KG1 (cell line): ENCODE measurements at regions not wholly inside any gene's neighbourhood (a gene's known extent, or its start where the extent isn't known, plus 50 kb on each side); places are given as distances from the start of the nearest gene placed in this dataset.
"Not testable (repeated sequence)": the region's sequence is repeated elsewhere in the genome, so short reads cannot be mapped to it uniquely, and the experiment has no call there.

Experiments used
- DNase-seq: peaks from one replicate; lab custom pipeline; 2025; lab: John Stamatoyannopoulos, UW

DNA sequence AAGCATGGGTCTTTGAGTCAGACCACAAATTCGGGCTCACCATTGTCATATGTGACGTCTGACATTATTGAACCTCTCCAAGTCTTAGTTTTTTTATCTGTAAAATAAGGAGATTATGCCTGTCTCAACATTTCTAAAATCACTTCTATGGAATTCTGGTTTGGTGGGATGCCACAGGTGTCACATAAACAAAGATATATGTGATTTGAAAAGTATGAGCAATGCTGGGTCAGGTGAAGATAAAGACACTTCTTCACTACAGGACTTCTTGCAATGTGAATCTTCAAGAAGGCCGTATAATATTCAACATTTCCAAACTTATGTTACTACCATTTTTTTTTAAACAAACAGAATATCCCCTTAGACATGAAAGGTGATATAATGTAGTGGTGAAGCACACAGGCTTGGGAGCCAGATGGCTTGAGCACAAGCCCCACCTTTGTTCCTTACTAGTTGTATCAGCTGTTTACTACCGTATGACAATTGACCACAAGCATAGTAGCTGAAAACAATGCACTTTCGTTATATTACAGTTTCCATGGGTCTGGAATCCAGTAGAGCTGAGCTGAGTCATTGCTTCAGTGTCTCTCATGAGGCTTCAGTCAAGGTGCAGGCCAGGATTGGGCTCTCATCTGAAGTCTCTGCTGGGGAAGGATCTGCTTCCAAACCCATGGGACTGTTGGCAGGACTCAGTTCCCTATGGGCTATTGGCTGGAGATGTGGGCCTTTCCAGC is 87.7 kb downstream of the UTP18 start:
- DNase-seq: no peak

GRCh38 chr17:51351080-51351479 is 90.7 kb downstream of the UTP18 start:
- DNase-seq: no peak

DNA sequence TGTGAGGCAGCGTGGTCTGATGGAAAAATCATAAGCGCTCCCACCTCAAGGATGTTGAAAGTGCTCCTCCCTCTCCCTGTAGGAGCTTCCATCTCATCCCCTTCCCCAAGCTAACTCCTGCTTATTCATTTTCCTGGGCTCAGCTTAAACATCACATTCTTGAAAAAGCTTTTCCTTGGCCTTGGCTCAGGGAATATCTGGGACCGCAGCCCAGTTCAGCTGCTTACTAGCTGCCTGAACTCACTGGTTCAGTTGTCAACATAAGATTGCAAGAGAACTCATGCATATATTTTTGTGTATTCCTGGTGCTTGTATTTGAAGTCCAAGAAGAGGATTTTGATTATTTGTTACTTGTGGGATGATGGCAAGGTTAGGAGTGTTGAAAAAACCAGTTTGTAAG is 91.5 kb downstream of the UTP18 start:
- no peak for DNase-seq

- no peak for DNase-seq
These were observed 92.5 kb downstream of the UTP18 start for GRCh38 chr17:51352798-51353197.

GRCh38 chr17:51353296-51353695 is 93.0 kb downstream of the UTP18 start:
- no peak for DNase-seq

- DNase-seq: no peak
These were observed 94.6 kb downstream of the UTP18 start for GRCh38 chr17:51354936-51355335.

GRCh38 chr17:51355441-51356410 is 95.4 kb downstream of the UTP18 start:
- no peak for DNase-seq

- no peak for DNase-seq
These were observed 98.7 kb downstream of the UTP18 start for GRCh38 chr17:51359055-51359454.

DNA sequence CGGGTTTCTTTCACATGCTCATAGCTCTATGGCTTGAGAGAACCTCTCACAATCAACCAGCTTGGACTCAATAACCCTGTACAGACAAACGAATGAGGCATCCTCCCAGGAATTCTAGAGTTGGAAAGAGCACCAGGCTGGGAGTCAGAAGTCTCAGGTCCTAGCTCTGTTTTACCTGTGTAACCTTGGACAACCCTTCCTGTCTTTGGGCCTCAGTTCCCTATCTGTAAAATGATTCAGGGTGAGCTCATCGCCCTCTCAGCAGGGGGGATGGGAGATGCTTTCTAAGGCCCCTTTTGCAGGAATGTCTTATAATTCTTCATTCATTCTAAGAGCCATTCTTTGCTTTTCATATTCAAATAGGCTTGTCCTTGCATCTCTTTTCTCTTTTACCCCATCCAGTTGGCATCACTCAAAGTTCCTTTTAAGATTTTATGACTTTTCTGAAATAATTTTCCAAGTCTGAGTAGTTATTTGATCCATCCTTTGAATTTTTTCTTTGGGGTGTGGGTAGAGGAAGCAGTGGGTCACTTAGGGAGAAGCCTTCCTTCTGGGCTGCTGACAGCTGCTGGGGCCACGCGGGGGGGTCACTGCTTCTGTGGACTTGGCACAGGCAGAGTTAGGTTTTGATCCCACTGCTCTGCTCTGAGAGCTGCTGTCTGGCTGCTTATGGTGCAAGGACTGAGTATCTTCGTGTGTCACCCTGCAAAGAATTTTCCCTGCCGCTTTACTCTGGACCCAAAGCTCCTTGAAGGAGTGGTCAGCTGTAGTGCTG is 102.7 kb downstream of the UTP18 start:
- no peak for DNase-seq

DNA sequence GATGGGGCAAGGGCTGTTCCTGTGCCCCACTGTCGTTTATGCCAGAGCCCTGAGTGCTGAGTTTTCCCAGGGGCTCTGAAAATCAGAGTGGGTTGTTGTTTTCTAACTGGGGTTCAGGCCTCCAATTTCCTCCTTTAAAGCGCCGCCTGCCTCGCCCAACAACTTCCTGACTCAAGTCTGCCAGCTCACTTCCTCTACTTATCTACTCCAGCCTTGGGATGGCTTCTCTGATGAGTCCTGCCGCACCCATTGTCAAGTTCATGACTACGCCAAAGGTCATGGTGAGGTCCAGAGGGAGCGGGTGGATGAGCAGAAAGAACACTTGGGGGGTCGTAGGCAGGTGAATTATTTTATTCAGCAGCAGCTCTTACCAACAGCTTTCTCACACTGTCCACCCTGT is 104.7 kb downstream of the UTP18 start:
- DNase-seq: no peak

DNA sequence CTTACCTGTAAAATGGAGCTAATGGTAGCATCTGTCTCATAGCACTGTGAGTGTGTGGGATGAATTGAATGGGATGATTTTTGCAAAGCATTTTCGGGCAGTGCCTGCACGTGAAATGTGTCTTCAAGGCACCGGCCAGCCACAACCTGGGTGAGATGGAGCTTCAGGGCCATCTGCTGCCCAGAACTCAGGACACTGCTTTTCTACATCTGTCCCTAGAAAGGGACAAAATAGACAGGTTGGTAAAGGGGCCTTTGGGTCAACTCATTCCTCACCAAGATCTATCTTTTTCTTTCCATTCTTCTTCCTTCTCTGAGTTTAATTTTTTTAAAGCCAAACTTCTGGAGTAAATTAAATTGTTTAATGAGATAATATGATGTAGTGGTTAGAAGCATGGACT is 106.5 kb downstream of the UTP18 start:
- DNase-seq: no peak

GRCh38 chr17:51367836-51368235 is 107.5 kb downstream of the UTP18 start:
- DNase-seq: not testable (repeated sequence)

- no peak for DNase-seq
These were observed 111.4 kb downstream of the UTP18 start for GRCh38 chr17:51371732-51372151.

- peak; percentile 55 for DNase-seq
These were observed 112.1 kb downstream of the UTP18 start for GRCh38 chr17:51372345-51373004.

DNA sequence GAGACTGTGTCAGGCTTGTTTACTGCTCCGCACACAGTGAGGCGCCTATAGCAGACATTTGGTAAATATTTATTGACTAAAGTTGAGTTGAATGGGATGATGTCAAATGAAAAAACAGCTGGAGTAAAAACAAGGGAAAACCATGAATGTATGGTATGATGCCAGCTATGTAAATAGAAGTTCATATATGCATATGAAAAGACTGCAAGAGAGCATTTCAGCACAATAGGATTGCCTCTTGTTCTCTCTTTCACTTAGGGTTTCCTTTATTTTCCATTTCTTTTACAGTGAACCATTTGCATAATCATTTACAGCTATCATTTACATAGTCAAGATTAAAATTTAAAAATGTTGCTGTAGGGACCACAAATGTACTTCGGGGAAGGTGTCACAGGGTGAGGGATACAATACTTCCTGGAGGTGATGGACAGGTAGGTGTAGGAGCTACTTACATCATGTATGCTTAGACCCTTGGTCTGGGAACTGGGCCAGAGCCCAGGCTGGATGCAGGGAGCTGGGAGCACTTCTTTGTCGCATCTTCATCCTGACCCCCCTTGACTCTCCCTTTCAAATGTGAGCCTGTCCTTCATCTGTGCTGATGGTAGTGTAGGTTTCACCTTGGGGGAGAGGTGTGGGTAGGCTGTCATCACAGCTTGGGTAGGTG is 113.3 kb downstream of the UTP18 start:
- DNase-seq: no peak

DNA sequence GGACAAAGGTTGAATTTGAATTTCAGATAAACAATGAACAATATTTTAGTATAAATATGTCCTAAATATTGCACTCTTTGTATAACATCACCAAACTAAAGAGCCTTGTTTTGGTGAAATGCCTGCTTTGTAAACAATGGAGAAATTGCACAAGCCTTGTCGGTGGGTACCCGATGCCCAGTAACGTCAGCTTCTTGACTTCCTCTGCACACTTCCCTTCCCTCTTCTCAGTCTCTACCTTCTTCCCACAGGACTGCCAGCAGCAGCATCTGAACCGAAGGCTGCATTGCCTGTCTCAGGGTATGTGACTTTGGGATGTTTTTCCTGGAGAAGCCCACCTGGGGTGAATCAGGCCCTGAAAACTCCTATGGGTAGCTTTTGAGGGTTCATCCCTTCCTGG is 113.9 kb downstream of the UTP18 start:
- no peak for DNase-seq

DNA sequence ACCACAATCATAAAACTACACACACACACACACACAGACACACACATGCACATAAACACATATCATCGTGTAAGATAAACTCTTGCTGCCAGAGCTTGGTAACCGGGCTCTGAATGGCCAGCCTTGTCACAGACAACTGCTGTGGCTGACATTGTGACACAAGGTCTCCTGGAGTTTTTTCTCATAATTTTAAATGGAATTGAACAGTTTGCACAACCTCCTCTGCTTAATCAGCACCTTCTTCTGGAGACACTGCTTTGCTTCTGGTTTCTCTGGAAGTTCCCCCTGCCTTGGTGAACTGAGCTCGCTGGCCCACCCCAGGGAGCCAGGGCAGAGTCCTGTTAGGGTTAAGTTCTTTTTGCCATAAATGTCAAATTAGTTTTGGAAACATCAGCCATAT is 115.4 kb downstream of the UTP18 start:
- DNase-seq: no peak

GRCh38 chr17:51376739-51377138 is 116.4 kb downstream of the UTP18 start:
- DNase-seq: no peak

DNA sequence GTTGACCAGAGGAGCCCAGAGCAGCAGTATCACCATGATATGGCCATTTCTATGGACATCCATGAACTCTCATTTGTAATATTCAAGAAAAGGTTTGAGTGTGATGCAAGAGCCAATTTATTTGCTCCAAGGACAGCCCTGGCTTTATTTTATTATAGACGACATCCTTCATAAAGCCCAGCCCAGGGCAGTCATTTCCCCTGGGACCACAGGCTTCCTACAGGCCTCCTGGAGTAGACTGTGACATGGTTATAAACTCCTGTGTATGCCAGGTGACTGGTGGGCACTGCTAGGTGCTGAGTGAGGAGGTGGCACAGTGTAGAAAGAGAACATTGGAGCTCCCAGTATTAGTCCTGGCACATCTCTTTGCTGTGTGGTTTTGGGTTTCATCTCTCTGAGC is 120.9 kb downstream of the UTP18 start:
- no peak for DNase-seq

GRCh38 chr17:51385208-51385607 is 124.9 kb downstream of the UTP18 start:
- no peak for DNase-seq

DNA sequence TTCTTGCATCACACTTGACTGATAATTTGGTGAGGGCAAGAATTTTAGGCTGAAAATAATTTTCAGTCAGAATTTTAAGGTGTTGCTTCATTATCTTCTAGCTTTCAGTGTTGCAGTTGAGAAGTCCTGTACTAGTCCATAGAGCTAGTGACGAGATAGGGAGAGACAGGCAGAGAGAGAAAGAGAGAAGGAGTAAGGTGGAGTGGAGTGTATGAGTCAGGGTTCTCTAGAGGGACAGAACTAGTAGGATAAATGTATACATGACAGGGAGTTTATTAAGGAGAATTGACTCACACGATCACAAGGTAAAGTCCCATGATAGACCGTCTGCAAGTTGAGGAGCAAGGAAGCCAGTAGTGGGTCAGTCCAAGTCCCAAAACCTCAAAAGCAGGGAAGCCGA is 127.2 kb downstream of the UTP18 start:
- no peak for DNase-seq
